CD4-positive, alpha-beta T cell treated with Interleukin-17A for 4 hours (primary cell): ENCODE measurements at regions not wholly inside any gene's neighbourhood (a gene's known extent, or its start where the extent isn't known, plus 50 kb on each side); places are given as distances from the start of the nearest gene placed in this dataset.
"Not testable (repeated sequence)": the region's sequence is repeated elsewhere in the genome, so short reads cannot be mapped to it uniquely, and the experiment has no call there.

Source experiments
- DNase-seq: peaks from one replicate; pipeline ENCODE4 v3.0.0-alpha.2; 2020; ENCODE audit warnings: mixed read lengths

DNA sequence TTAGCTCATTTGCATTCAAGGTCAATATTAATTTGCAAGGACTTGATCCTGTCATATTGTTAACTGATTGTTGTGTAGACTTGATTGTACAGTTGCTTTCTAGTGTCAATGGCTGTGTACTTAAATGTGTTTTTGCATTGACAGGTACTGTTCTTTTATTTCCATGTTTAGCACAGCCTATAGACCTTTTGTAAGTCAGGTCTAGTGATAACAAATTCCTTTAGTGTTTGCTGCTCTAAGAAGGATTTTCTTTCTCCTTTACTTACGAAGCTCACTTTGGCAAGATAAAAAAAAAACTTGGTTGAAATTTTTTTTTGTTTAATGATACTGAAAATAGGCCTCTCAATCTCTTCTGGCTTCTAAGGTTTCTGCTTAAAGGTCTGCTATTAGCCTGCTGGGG lies 942.3 kb downstream of the QKI start:
- DNase-seq, result no peak

DNA sequence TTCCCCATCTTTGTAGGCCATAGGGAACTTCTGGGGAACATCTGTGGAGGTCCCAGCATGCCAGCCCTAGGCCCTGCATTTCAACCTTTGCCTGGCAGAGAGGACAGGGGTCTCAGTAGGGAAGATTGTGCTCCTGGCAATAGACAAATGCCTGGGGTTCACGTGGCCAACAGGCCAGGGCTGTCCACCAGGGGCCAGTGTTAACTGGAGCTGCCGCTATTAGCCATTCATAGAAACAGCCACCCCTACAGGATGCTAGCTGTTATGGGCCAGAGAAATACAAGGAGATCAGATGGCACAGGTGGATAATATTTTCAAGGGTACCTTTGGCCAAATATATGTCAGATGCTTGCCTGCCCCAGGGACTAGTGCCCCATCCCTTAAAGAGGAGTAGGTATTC lies 932.9 kb downstream of the QKI start:
- no peak for DNase-seq

DNA sequence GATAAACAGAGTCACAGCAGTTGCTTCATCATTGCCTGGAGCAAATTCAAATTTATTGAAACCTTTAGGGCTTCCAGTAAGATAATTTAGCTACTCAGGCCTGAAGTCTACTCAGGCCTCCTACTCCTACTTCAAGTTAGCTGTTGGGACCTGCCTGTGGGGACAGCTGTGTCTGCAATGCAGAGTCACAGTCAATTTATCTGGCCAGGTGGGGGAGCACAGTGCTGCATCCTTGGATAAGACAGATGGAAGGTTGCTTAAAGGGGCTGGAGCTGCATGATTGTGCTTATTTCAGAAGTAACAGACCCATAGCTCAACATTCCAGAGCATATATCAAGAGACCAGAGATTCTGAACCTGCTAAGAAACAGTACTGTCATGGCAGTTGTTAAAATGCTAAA lies 932.1 kb downstream of the QKI start:
- DNase-seq, result no peak

DNA sequence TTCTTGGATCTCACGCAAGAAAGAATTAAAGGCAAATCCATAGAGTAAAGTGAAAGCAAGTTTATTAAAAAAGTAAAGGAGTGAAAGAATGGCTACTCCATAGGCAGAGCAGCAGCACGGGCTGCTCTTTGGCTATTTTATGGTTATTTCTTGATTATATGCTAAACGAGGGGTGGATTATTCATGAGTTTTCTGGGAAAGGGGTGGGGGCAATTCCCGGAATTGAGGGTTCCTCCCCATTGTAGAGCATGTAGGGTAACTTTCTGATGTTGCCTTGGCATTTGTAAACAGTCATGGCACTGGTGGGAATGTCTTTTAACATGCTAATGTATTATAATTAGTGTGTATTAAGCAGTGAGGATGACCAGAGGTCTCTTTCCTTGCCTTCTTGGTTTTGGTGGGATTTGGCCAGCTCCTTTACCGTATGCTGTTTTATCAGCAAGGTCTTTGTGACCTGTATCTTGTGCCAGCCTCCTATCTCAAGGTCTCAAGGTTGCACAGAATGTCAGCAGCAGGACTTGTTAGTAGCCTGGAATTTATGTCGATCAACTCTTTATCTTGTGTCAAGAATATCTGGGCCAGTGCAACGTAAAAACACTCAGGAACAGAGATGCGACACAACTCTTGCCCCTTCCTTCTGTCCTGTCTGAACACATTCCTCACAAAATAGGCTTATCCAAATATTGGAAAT lies 931.4 kb downstream of the QKI start:
- DNase-seq, result no peak

DNA sequence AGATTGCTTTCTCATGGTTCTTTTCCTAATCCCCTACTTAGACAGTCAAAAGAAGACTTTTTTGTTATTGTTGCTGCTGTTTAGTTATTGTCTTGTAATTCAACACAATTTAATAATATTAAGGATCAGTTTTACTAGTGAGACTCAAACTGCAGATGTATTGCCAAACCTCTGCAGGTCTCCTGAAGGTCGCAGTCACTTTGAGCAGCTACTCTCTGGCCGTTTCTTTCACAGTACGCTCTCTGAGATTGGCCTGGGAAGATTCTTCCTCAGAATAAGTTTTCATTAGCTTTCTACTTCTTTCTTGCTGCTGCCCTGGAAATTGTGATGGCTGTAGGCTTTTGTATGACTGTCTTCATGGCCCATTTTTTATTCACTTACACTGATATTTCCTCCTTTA lies 930.8 kb downstream of the QKI start:
- DNase-seq, result no peak

DNA sequence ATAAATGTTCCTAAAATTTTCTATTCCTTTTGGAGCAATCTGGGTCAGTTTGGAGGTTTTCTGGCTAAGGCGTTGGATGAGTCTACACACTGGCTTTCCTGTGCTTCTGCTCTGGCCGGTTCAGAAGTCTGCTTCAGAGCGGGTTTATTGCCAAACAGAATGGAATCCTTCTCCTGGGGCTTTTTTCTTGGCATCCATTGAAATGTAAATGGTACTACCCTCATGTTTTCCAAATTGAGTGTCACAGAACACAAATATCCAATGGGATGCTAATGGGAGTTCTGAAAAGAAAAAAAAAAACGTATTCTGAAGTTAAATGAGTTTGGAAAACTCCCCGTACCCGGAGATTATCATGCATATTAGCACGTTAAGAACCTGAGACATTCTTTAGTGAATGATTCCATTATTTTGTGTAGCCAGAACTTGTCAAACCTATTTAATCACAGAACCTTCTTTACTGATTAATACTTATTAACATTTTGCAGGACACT lies 930.3 kb downstream of the QKI start:
- no peak for DNase-seq

DNA sequence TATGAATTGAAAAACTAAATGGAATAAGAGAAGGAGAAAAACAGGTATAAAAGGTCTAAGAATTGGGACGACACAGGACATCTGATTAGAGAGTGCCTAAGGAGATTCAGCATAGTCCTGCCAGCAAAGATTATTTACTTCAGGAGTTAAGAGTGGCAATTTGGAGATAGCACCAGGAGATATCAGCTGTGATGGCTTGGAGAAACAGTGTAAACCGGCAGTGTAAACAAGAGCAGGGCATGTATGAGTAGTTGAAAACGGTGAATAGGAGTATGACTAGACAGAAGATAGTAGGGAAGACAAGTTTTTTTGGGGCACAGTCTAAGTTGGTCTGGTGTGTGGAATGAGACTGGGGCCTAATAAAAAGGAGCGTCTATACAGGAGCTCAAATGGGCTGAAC lies 924.9 kb downstream of the QKI start:
- not testable (repeated sequence) for DNase-seq

DNA sequence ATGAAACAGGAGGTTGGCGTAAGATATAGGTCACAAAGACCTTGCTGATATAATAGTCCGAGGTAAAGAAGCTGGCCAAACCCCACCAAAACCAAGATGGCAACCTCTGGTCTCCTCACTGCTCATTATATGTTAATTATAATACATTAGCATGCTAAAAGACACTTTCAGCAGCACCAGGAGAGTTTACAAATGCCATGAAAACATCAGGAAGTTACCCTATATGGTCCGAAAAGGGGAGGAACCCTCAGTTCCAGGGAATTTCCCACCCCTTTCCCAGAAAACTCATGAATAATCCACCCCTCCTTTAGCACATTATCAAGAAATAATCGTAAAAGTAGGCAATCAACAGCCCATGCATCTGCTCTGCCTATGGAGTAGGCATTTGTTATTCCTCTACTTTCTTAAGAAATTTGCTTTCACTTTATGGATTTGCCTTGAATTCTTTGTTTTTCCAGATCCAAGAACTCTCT lies 923.4 kb downstream of the QKI start:
- no peak for DNase-seq

DNA sequence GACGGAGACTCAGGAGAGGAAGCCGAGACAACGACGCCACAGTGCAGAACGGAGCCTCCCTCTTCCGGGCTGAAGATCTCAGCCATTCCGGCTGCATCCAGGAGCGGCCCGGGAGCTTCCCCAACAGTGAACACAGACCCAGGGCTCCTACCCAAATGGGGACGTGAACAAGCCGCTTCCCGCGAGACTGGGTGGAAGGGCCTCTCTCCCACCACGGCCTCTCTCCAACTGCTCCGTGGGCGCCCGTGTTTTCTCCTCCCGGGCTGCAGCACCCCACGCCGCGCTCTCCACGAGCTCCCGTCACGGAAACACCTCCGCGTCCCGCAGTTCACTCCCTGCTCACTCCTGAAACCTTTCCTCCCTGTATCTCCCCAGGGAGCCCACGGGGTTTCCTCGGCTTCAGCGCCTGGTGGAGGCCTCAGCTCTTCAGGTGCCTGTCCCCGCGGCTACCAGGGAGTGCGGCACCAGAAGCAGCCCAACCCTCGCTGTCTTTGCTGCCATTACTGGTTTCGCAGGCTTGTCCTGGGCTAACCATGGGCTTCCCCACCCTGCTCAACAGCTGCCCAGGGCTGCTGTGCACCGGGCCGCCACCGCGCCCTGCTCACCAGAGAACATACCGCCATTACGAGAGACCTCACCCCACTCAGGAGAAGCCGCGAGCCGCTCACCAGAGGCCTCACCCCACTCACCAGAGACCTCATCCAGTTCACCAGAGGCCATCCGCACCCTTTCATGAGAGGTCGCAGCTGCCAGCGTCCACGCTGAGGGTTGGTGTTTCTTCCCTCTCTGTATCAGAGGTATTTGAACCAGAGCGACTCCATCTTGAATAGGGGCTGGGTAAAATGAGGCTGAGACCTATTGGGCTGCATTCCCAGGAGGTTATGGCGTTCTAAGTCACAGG lies 922.8 kb downstream of the QKI start:
- DNase-seq, result no peak

DNA sequence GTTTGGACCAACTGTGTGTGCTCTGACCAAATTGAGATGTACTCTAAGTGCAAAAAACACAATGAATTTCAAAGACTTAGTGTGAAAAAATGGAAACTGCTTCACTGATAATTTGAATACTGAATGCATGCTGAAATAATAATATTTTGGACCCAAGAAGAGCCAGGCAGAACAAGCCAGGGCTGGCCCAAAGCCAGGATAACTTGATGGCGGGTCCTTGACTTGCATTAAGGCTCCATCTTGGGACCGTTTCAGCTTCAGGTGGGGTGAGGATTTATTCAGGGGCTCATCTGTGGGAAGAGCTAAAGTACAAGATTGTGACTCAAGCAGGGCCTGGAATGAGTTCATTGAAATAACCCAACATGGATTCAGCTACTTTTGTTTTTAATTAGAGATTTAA lies 921.9 kb downstream of the QKI start:
- no peak for DNase-seq

DNA sequence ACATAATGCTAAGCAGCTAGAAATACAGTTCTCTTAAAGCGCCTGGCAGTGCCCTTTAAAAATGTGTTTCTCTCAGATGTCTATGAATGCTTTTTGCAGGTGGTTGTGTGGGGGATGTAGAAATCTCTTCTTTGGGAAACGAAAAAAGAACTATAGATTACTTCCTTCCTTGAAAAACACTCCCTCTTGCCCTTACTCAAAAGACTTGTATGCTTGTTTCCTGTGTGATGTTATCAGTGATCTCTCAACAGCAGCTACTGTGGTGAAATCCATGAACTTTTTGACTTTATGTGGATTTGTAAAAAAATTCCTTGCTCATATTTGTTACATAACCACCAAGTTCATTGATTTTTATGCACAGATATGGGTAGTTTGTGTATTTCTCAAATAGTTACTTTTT lies 916.5 kb downstream of the QKI start:
- DNase-seq, result no peak

DNA sequence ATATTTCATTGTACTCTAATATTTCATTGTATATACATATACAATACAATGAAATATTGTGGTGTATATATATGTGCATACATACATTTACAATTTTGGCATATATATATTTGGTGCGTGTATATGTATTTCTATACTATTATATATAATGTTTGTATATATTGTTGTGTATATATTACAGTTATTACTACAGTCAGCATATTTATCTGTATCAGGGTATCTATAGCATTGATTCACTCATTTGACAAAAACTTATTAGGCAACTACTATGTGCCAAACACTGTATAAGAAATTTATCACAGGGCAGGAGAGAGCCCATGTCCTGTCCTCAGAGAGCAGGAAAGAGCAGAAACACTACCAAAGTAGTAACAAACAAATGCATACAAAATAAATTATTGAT lies 910.6 kb downstream of the QKI start:
- no peak for DNase-seq

DNA sequence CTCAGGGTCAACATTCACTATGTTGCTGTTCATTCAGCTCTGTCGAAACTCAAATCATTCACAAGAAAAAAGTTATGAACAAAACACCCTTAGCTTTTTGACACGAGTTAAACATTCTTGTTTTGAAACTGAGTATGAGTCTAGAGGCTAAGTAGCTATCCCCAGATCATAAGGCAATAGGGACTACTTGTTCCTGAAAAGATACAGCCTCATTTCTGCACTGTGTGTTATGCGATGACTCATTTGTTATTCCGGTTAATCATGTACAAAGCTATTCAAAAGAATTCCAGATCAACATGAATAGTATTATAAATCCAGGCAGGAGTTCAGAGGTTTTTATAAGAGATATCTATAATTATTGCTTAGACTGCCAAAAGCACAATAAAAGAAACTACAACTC lies 908.0 kb downstream of the QKI start:
- no peak for DNase-seq

DNA sequence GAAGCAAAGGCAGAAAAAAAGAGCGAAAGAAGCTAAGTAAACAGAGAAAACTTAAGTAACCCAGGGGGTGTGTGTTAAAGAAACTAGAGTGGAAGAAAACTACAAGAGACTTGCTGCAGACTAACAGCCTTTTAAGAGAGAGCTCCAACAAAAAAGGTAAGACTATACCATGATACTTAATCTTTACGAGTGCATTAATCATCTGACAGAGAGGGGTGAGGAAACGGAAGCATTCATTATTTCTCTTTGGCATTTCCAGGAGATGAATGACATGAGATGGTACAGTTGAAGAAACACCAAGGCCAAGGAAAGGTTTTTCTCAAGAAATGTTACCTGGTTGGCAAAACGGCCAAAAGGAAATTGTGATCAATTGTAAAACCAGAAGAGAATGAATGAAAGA lies 906.8 kb downstream of the QKI start:
- no peak for DNase-seq

DNA sequence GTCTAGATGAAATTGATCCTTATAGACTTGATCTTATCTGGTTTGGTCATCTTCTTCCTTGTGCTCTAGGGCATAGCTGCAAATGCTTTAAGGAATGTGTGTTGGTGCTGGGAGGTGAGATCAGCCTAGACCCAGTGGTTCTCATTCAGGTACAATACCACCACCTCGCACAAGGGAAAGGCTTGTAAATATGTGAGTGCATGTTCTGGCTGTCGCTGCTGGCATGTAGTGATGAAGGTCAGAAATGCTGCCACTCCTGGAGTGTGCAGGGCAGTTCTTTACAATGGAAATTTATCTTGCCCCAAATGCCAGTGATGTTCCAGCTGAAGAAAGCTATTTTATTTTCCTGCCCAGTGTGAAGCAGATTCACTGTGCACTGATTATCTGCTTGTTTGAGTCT lies 900.9 kb downstream of the QKI start:
- DNase-seq, result no peak

DNA sequence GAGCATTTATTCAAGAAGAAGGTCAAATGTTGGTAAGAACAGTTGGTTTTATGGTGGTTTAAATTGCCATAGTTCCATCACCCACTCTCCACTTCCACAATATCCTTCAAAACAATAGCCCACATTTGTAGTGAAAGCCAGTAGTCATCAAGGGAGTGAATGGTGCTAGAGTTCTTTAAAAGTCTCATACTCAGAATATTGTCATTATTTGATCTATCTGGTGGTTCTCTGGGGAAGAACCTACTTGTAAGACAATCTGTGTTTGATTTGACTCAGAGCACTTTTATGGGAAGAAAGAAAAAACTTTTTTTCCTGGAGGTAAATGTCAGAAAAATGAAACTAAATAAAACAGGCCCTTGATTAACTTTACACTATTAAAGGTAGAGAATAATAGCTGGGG lies 893.8 kb downstream of the QKI start:
- no peak for DNase-seq

DNA sequence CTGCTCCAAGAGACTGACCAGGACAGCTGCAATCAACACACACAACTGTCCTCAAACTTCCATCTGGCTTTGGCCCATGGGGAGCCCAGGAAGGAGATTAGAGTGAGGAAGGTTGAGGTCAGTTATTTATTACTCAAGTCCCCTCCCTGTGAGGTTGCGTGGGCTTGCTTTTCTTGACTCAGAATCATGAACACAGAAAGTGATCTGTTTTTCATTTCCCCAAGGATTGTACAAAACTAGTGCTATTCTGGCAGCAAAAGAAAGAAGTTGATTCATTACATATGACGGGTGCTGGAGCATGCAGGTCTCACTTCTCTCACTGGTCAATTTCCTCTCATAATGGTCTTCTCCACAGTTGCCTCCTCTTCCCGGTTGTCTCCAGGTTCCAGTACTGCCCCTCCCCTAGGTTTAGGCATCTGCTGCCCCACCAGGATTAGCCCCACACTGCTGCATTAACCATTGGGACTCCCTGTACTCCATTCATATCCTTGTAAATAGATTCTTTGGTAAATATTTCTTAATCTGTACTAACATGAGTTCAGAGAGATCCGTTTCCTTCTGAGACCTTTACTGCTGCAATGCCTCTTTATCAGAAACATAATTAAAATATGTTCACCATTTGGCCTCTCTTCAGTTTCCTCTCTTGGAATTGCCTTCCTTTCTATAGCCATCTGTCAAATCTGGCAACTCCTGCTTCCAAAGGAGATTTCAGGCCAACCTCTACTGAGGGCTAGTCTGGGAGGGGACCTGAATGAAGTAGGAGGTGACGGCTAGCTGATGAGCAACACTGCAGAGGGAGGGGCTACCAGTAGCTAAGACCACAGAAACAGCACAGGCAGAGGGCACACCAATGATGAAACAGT lies 888.8 kb downstream of the QKI start:
- no peak for DNase-seq

DNA sequence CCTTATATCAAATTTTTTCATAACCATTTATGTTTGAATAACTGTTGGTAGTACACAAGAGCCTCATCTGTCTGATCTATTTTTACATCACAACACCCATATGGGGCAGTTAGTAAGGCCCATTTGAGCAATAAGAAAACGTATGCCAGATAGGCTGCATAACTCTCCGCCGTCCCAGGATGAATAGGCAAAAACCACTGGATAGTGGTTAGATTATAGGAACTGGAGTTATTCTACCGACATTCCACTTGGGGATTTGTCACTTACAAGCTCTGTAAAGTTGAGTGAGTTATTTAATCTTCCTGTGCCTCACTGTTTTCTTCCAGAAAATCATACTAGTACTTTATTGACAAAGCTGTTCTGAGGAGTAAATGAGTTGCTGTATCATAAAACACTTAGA lies 881.9 kb downstream of the QKI start:
- DNase-seq, result no peak

DNA sequence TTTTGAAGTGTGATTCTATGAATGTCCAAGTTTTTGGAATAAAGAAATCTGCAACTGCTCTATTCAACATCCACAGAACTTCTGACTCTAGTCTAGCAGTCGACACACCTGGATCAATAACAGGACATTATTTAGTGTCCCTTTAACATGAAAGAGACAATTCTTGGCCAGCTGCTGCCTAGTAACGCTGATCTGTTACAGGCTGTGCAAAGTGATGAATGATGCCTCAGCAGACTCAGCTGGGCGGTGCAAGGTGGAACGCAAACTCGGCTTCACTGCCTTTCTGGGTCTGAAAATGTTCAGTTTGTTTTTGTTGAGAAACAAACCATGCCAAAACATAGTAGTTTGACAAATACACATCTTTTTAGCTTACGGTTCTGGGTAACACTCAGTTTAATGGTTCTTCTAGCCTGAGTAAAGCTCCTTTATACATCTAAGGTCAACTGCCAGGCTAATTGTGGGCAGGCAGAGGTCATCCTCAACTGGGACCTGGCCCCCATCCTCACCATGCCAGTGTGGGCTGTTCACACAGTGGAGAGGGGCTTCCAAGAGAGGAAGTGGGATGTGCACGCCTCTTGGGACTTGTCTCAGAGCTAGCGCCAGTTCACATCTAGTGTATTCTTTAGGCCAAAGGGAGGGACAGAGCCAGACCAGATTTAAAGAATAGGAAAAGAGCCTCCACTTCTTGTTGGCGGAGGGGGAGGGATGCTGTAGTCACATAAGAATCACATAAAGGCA lies 879.7 kb downstream of the QKI start:
- DNase-seq, result no peak

DNA sequence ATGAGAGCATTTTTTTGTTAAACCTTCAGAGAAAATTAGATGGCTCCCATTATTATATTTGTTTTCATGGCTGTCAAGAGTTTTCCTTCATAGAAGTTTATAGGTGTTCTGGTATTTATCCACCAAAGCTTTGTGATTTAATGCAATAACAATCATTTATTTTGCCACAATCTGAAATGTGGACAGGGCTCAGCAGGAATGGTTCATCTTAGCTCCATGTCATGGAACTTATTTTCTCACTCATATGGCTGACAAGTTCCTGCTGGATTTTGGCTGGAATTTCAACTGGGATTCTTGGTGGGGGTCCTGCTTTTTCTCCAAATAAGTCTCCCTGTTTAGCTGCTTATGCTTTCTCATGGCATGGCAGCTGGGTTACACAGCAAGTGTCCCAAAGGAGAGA lies 876.7 kb downstream of the QKI start:
- DNase-seq, result no peak

DNA sequence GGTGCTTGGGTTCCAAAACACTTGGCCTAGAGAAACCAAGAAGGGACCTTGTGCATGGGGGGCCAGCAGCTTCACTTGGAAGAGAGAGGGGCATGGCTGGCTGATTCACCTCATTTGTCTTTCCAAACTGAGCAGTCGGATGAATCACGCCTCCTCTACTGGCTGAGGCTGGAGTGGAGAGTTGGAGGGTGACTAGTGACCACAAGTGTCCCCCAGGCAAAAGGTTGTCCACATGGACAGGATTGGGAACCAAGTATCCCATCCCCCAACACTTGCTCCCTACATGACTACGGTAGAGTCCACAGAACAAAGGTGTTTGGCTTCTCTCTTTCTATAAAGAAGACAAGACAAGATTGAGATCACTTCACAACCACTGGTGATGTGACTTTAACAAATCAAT lies 875.6 kb downstream of the QKI start:
- DNase-seq, result no peak

DNA sequence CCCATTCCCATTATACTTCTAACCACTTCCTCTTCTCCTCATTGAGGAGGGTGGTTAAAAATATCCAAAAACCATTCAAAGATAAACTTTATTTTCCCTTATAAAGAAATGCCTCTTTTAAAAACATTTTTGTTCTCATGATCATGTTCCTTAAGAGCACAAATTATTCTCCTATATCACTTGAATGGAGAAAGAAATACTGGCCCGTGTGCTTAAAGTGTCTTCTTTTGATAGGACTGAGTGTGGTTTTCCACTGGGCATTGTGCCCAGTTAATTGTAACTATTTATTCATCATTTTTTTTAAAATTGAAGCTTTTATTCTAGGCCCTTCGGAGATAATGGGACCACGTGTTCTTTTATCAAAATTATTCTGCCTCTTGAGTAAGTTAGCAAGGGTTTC lies 871.5 kb downstream of the QKI start:
- no peak for DNase-seq

DNA sequence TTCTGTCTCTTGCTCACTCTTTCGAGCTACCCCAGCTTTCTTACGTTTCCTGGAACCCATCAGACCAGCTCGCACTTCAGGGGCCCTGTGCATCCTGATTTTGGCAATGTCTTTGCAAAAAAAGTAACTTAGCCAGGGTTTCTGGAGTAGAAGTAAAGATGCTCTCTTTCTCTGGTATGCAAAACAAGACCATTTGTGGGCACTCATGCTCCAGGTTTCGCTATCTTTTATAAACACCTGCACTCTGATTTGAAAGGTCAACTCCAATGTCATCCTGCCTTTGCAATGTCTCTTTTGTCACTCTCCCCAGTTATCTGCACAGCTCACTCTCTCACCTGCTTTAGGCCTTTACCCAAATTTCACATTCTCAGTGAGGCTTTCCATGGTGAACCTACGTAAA lies 869.1 kb downstream of the QKI start:
- no peak for DNase-seq
